ENCODE measurements at regions not wholly inside any gene's neighbourhood (a gene's known extent, or its start where the extent isn't known, plus 50 kb on each side); places are given as distances from the start of the nearest gene placed in this dataset.

- intact Hi-C loops (cut with micrococcal nuclease), result no loop called here
- Mint-ChIP-seq H3K27me3 (ENCODE audit: low read depth in 3 of 3) (peaks cover 0 to 2% (median 1%) of the 10 kb centered on the region in 3 donors), H3K4me1 (no peaks in the 10 kb centered on the region), H3K4me3 (no peak overlapping the region), H3K9me3 (peaks cover 0 to 2% (median 0%) of the 10 kb centered on the region in 7 donors), H3K36me3 (no peaks in the 10 kb centered on the region), H3K27ac (no peak overlapping the region)
- H4K20me1 ChIP-seq (ENCODE audit: insufficient read depth, low read length), result no peaks in the 10 kb centered on the region
- H3K4me2 ChIP-seq (replicated peaks; ENCODE audit: extremely low read depth, low read length, poor library complexity, severe bottlenecking), result no peak overlapping the region
- H3K4me1 ChIP-seq (ENCODE audit: control insufficient read depth in 1 of 2, insufficient read depth in 2 of 2, low read length in 2 of 2), result no peaks in the 10 kb centered on the region
- 100% methylated on average over 1 of the region's 3 CpGs for WGBS (ENCODE audit: insufficient coverage)
- H3K4me3 ChIP-seq (replicated peaks in 1 of 3; ENCODE audit: low read depth in 2 of 3, low read length in 3 of 3), result no peak overlapping the region
- no peaks in the 10 kb centered on the region for H3K36me3 ChIP-seq (replicated peaks in 1 of 2; ENCODE audit: control insufficient read depth in 1 of 2, insufficient read depth in 2 of 2, low read length in 2 of 2)
- no peak for TF ChIP-seq CTCF (IDR thresholded peaks at IDR 0.05)
- no peak overlapping the region for H2AFZ ChIP-seq (ENCODE audit: insufficient read depth, low read depth, low read length, poor library complexity, severe bottlenecking)
- DNase-seq, result no peak
- H3K9me3 ChIP-seq (replicated peaks in 1 of 2; ENCODE audit: control insufficient read depth in 1 of 2, insufficient read depth in 1 of 2, low read length in 2 of 2), result peaks cover 0 to 15% of the 10 kb centered on the region in 2 donors
- H3K79me2 ChIP-seq (ENCODE audit: insufficient read depth, low read length), result no peaks in the 10 kb centered on the region
- no peak overlapping the region for H3K9ac ChIP-seq (ENCODE audit: insufficient read depth, low read length, poor library complexity, severe bottlenecking)
- H3K27me3 ChIP-seq (ENCODE audit: control insufficient read depth in 2 of 2, insufficient read depth in 2 of 2, low read length in 2 of 2), result no peaks in the 10 kb centered on the region
- H3K27ac ChIP-seq (ENCODE audit: low read depth in 1 of 2, low read length in 2 of 2), result no peak overlapping the region
Observed at GRCh38 chr9:103700195-103700962, 393.7 kb upstream of the SMC2 start.

- Mint-ChIP-seq H3K4me1 (no peaks in the 10 kb centered on the region), H3K9me3 (peaks cover 0 to 2% (median 0%) of the 10 kb centered on the region in 7 donors), H3K4me3 (no peak overlapping the region), H3K27me3 (ENCODE audit: low read depth in 3 of 3) (peaks cover 0 to 2% (median 0%) of the 10 kb centered on the region in 3 donors), H3K27ac (no peak overlapping the region), H3K36me3 (no peaks in the 10 kb centered on the region)
- H3K4me2 ChIP-seq (replicated peaks; ENCODE audit: extremely low read depth, low read length, poor library complexity, severe bottlenecking), result no peak overlapping the region
- H3K79me2 ChIP-seq (ENCODE audit: insufficient read depth, low read length), result no peaks in the 10 kb centered on the region
- H2AFZ ChIP-seq (ENCODE audit: insufficient read depth, low read depth, low read length, poor library complexity, severe bottlenecking), result no peak overlapping the region
- H3K4me3 ChIP-seq (replicated peaks in 1 of 3; ENCODE audit: low read depth in 2 of 3, low read length in 3 of 3), result no peak overlapping the region
- no CpG with 5 or more reads among the region's 4 CpGs for WGBS (ENCODE audit: insufficient coverage)
- H3K27me3 ChIP-seq (ENCODE audit: control insufficient read depth in 2 of 2, insufficient read depth in 2 of 2, low read length in 2 of 2), result no peaks in the 10 kb centered on the region
- no peak for DNase-seq
- H3K4me1 ChIP-seq (ENCODE audit: control insufficient read depth in 1 of 2, insufficient read depth in 2 of 2, low read length in 2 of 2), result no peaks in the 10 kb centered on the region
- H3K36me3 ChIP-seq (replicated peaks in 1 of 2; ENCODE audit: control insufficient read depth in 1 of 2, insufficient read depth in 2 of 2, low read length in 2 of 2), result no peaks in the 10 kb centered on the region
- H3K9ac ChIP-seq (ENCODE audit: insufficient read depth, low read length, poor library complexity, severe bottlenecking), result no peak overlapping the region
- intact Hi-C loops (cut with micrococcal nuclease), result no loop called here
- H4K20me1 ChIP-seq (ENCODE audit: insufficient read depth, low read length), result no peaks in the 10 kb centered on the region
- H3K27ac ChIP-seq (ENCODE audit: low read depth in 1 of 2, low read length in 2 of 2), result no peak overlapping the region
- no peak for TF ChIP-seq CTCF (IDR thresholded peaks at IDR 0.05)
- H3K9me3 ChIP-seq (replicated peaks in 1 of 2; ENCODE audit: control insufficient read depth in 1 of 2, insufficient read depth in 1 of 2, low read length in 2 of 2), result peaks cover 0 to 15% of the 10 kb centered on the region in 2 donors
Observed at GRCh38 chr9:103702572-103702971, 391.5 kb upstream of the SMC2 start.
